GM20000 (cell line): ENCODE measurements at regions not wholly inside any gene's neighbourhood (a gene's known extent, or its start where the extent isn't known, plus 50 kb on each side); places are given as distances from the start of the nearest gene placed in this dataset.
"Not testable (repeated sequence)": the region's sequence is repeated elsewhere in the genome, so short reads cannot be mapped to it uniquely, and the experiment has no call there.

Experiments used
- DNase-seq: peaks from one replicate; pipeline ENCODE4 v3.0.0; 2012; ENCODE audit warnings: low spot score
- TF ChIP-seq, protein P1 (sequence below): IDR thresholded peaks from 2 replicates; pipeline ENCODE4 v1.5.1; 2012; ENCODE audit warnings: mild to moderate bottlenecking, control low read depth; ENCODE audit errors: extremely low read depth, missing control alignments

DNA sequence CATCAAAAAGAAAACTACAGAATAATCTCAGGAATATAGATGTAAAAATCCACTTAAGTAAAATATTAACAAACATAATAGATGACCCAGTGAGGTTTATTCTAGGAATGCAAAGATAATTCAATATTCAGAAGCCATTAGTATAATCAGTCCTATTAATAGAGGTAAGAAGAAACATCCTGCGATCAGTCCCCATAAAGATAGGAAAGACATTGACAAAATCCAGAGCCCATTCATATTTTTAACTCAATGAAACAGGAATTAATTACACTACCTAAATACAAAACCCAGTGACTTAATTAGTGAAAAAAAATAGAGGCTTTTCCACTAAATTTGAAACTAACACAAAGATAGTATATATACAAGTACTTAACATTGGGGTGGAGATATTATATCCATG lies 321.4 kb upstream of the INTU start:
- TF ChIP-seq, protein P1, sequence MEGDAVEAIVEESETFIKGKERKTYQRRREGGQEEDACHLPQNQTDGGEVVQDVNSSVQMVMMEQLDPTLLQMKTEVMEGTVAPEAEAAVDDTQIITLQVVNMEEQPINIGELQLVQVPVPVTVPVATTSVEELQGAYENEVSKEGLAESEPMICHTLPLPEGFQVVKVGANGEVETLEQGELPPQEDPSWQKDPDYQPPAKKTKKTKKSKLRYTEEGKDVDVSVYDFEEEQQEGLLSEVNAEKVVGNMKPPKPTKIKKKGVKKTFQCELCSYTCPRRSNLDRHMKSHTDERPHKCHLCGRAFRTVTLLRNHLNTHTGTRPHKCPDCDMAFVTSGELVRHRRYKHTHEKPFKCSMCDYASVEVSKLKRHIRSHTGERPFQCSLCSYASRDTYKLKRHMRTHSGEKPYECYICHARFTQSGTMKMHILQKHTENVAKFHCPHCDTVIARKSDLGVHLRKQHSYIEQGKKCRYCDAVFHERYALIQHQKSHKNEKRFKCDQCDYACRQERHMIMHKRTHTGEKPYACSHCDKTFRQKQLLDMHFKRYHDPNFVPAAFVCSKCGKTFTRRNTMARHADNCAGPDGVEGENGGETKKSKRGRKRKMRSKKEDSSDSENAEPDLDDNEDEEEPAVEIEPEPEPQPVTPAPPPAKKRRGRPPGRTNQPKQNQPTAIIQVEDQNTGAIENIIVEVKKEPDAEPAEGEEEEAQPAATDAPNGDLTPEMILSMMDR: no peak
- no peak for DNase-seq

GRCh38 chr4:127311924-127312323 lies 320.8 kb upstream of the INTU start:
- TF ChIP-seq, protein P1: no peak
- DNase-seq: no peak

- TF ChIP-seq, protein P1: no peak
These were observed 319.0 kb upstream of the INTU start for GRCh38 chr4:127313767-127314166.

GRCh38 chr4:127327491-127327890 lies 305.3 kb upstream of the INTU start:
- TF ChIP-seq, protein P1: no peak
- no peak for DNase-seq

More at GRCh38 chr4:127313767-127314166, 319.0 kb upstream of the INTU start:
- DNase-seq: no peak

DNA sequence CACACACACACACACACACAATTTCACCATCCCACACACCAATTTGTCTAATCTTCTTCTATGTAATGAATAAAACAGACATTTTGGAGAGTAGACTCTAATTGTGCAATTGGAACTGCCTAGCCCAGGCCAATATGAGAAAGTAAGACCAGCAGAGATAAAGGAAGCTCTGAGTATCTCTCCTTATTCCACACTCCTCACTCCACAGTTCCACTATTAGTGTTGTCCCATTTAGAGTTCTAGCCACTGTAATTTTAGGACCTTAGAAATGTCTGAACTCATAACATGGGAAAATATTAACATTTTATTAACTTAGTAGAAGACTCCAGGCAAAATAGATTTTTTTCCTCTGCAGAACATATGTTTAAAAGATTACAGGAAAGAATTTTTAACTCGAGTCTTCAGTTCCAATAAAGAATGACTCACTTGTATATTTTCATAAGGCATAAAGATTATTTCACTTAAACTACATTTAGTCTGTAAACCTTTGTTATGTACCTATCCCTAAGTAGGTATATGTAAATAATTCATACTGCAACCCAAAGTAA lies 297.6 kb upstream of the INTU start:
- no peak for DNase-seq
- TF ChIP-seq, protein P1: no peak

DNA sequence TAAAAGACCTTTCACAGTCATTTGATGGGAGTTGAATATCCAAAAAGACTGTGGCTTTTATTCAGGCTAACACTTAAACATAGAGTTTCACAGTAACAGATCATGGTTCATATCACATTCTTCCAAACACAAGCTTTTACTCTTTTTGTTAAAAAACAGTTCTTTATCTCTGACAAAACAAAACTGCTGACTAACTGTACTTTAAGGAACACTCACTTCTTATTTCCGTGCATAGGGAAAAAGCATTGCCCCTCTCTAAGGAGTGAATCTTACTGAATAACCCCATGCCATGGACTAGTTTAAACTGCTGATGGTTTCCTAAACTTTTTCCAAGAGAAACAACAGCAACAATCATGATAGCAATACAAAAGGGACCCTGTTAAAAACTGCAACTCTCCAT lies 297.0 kb upstream of the INTU start:
- TF ChIP-seq, protein P1: no peak
- DNase-seq: no peak

DNA sequence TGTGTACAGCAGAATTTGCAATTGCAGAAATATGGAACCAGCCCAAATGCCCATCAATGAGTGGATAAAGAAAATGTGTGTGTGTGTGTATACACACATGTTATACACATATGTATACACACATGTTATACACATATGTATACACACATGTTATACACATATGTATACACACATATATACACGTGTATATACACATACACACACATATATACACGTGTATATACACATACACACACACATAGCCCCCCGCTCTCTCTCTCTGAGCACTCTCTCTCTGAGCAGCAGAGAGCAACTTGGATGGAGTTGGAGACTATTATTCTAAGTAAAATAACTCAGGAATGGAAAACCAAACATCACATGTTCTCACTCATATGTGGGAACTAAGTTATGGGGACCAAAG lies 289.6 kb upstream of the INTU start:
- not testable (repeated sequence) for DNase-seq

GRCh38 chr4:127344071-127344470 lies 288.7 kb upstream of the INTU start:
- TF ChIP-seq, protein P1: no peak
- no peak for DNase-seq
